ENCODE measurements at regions not wholly inside any gene's neighbourhood (a gene's known extent, or its start where the extent isn't known, plus 50 kb on each side); places are given as distances from the start of the nearest gene placed in this dataset.

DNA sequence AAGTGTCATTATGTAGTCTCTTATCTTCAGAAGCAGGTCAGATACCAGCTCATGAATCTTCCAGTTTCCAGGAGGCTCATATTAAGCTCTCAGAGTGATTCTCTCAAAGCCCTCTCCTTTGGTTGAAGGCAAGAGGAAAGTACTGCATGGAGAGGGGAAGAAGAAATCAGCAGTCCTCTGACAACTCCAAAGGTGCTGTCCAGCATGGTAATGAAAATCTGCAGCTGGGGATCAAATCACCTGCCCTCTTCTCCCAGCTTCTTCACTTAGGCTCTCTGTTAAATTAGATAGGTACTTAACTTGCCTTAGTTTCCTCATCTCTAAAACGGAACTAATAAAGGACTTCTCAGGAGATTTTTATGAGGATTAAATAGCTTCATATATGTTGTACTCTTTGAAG lies 738.8 kb upstream of the GOLIM4 start:
- TF ChIP-seq, protein P1, sequence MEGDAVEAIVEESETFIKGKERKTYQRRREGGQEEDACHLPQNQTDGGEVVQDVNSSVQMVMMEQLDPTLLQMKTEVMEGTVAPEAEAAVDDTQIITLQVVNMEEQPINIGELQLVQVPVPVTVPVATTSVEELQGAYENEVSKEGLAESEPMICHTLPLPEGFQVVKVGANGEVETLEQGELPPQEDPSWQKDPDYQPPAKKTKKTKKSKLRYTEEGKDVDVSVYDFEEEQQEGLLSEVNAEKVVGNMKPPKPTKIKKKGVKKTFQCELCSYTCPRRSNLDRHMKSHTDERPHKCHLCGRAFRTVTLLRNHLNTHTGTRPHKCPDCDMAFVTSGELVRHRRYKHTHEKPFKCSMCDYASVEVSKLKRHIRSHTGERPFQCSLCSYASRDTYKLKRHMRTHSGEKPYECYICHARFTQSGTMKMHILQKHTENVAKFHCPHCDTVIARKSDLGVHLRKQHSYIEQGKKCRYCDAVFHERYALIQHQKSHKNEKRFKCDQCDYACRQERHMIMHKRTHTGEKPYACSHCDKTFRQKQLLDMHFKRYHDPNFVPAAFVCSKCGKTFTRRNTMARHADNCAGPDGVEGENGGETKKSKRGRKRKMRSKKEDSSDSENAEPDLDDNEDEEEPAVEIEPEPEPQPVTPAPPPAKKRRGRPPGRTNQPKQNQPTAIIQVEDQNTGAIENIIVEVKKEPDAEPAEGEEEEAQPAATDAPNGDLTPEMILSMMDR (IDR thresholded peaks at IDR 0.05; ENCODE audit: insufficient read depth, low read depth, low read length): no peak
- no peak for TF ChIP-seq EZH2 (IDR thresholded peaks at IDR 0.05; ENCODE audit: insufficient read depth, low read length)
